ENCODE measurements at regions not wholly inside any gene's neighbourhood (a gene's known extent, or its start where the extent isn't known, plus 50 kb on each side); places are given as distances from the start of the nearest gene placed in this dataset.

DNA sequence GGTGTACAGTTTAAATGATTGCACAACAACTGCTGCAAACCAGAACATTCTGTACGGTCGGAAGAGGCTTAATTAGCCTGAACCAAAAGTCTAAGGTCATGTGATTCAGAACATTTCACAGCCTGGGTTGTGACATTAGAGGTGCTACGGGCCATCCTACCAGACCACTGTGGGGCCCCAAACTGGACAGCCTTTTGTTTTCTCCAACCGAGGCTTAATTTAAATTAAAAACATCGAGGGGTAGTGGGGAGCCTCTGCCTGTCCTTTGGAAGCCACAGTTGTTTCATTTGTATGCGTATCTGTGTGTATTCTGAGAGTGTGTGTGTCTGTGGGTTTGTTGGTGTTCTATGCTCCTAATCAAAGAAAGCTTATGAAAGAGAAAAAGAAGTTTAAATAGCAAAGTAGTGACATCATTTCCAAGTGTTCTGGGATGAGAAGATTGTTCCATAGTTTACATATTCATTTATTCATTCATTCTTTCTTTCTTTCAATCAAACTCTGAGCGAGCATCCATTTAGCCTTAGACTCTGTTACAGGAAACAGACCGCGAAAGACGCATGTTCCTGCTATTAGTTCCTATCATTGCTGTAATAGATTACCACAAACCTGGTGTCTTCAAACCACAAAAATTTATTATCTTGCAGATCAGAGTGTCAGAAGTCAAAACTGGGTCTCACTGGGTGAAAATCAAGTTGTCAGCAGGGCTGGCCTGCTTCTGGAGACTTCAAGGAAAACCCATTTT lies 444.8 kb downstream of the FOXO1 start:
- Mint-ChIP-seq H3K27ac (no peak overlapping the region), H3K27me3 (ENCODE audit: low read depth) (no peaks in the 10 kb centered on the region), H3K9me3 (no peaks in the 10 kb centered on the region), H3K4me3 (no peak overlapping the region), H3K4me1 (peaks cover 32% of the 10 kb centered on the region), H3K36me3 (no peaks in the 10 kb centered on the region)
- CTCF ChIA-PET = no interaction called here
- POLR2A ChIA-PET = no interaction called here
- DNase-seq (ENCODE audit: low spot score) (no peak), ATAC-seq (no peak)
- TF ChIP-seq ELF4 (CRISPR knock-in tag; IDR thresholded peaks at IDR 0.05; ENCODE audit: low read depth) (no peak), CBFB (CRISPR knock-in tag; IDR thresholded peaks at IDR 0.05; ENCODE audit: low read depth) (no peak), SP1 (CRISPR knock-in tag; conservative IDR thresholded peaks at IDR 0.05) (no peak), MXD4 (CRISPR knock-in tag; IDR thresholded peaks at IDR 0.05; ENCODE audit: borderline replicate concordance) (no peak), SMAD3 (CRISPR knock-in tag; IDR thresholded peaks at IDR 0.05; ENCODE audit: borderline replicate concordance) (no peak)
- TF ChIP-seq, protein P1, sequence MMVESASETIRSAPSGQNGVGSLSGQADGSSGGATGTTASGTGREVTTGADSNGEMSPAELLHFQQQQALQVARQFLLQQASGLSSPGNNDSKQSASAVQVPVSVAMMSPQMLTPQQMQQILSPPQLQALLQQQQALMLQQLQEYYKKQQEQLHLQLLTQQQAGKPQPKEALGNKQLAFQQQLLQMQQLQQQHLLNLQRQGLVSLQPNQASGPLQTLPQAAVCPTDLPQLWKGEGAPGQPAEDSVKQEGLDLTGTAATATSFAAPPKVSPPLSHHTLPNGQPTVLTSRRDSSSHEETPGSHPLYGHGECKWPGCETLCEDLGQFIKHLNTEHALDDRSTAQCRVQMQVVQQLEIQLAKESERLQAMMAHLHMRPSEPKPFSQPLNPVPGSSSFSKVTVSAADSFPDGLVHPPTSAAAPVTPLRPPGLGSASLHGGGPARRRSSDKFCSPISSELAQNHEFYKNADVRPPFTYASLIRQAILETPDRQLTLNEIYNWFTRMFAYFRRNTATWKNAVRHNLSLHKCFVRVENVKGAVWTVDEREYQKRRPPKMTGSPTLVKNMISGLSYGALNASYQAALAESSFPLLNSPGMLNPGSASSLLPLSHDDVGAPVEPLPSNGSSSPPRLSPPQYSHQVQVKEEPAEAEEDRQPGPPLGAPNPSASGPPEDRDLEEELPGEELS (CRISPR knock-in tag; IDR thresholded peaks at IDR 0.05) = no peak

DNA sequence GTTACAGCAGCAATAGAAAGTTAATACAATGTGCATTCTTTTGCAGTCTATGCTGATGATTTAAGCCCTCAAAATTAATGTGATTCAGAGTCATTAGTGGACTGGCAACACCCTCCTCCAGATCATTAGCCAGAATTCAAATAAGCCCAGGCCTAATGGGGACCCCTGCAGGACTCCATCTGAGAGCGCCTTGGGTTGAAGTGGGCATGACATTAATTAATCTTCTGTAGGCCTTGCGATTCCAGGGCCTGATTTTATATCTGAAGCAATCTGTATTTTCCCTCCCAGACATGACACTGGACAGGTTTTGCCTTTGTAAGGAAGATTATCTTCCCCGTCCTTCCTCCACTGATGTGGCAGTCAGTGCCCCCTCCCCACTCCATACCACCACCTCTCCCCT lies 442.9 kb downstream of the FOXO1 start:
- Mint-ChIP-seq H3K27ac (no peak overlapping the region), H3K27me3 (ENCODE audit: low read depth) (no peaks in the 10 kb centered on the region), H3K4me3 (no peak overlapping the region), H3K4me1 (peaks cover 24% of the 10 kb centered on the region), H3K9me3 (no peaks in the 10 kb centered on the region), H3K36me3 (no peaks in the 10 kb centered on the region)
- ChIA-PET CTCF (no interaction called here), POLR2A (no interaction called here)
- ATAC-seq (no peak), DNase-seq (ENCODE audit: low spot score) (no peak)
- no peak for TF ChIP-seq GABPB1 (CRISPR knock-in tag; IDR thresholded peaks at IDR 0.05)
- TF ChIP-seq TCF7 (CRISPR knock-in tag; IDR thresholded peaks at IDR 0.05; ENCODE audit: low read depth) = no peak
- TF ChIP-seq, protein P2, sequence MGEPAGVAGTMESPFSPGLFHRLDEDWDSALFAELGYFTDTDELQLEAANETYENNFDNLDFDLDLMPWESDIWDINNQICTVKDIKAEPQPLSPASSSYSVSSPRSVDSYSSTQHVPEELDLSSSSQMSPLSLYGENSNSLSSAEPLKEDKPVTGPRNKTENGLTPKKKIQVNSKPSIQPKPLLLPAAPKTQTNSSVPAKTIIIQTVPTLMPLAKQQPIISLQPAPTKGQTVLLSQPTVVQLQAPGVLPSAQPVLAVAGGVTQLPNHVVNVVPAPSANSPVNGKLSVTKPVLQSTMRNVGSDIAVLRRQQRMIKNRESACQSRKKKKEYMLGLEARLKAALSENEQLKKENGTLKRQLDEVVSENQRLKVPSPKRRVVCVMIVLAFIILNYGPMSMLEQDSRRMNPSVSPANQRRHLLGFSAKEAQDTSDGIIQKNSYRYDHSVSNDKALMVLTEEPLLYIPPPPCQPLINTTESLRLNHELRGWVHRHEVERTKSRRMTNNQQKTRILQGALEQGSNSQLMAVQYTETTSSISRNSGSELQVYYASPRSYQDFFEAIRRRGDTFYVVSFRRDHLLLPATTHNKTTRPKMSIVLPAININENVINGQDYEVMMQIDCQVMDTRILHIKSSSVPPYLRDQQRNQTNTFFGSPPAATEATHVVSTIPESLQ (CRISPR knock-in tag; IDR thresholded peaks at IDR 0.05) = no peak
- TF ChIP-seq TEAD1 (CRISPR knock-in tag; IDR thresholded peaks at IDR 0.05) = no peak
- TF ChIP-seq GTF2I (CRISPR knock-in tag; conservative IDR thresholded peaks at IDR 0.05) = no peak
- TF ChIP-seq ETV6 (CRISPR knock-in tag; IDR thresholded peaks at IDR 0.05) = no peak
- no peak for TF ChIP-seq FOXK1 (CRISPR knock-in tag; IDR thresholded peaks at IDR 0.05)
- no peak for TF ChIP-seq NR2C2 (CRISPR knock-in tag; IDR thresholded peaks at IDR 0.05)
- TF ChIP-seq, protein P3, sequence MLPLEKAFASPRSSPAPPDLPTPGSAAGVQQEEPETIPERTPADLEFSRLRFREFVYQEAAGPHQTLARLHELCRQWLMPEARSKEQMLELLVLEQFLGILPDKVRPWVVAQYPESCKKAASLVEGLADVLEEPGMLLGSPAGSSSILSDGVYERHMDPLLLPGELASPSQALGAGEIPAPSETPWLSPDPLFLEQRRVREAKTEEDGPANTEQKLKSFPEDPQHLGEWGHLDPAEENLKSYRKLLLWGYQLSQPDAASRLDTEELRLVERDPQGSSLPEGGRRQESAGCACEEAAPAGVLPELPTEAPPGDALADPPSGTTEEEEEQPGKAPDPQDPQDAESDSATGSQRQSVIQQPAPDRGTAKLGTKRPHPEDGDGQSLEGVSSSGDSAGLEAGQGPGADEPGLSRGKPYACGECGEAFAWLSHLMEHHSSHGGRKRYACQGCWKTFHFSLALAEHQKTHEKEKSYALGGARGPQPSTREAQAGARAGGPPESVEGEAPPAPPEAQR (CRISPR knock-in tag; IDR thresholded peaks at IDR 0.05) = no peak
- TF ChIP-seq, protein P1 (CRISPR knock-in tag; IDR thresholded peaks at IDR 0.05) = no peak
- no peak for TF ChIP-seq TP53 (CRISPR knock-in tag; IDR thresholded peaks at IDR 0.05)
- no peak for TF ChIP-seq IRF2 (CRISPR knock-in tag; IDR thresholded peaks at IDR 0.05; ENCODE audit: borderline replicate concordance, low read depth)
- TF ChIP-seq MYBL2 (CRISPR knock-in tag; IDR thresholded peaks at IDR 0.05) = no peak
- no peak for TF ChIP-seq RORB (CRISPR knock-in tag; IDR thresholded peaks at IDR 0.05)
- TF ChIP-seq NR3C1 (CRISPR knock-in tag; conservative IDR thresholded peaks at IDR 0.05; ENCODE audit: low read depth) = no peak
- no peak for TF ChIP-seq SP1 (CRISPR knock-in tag; conservative IDR thresholded peaks at IDR 0.05)
- TF ChIP-seq, protein P4, sequence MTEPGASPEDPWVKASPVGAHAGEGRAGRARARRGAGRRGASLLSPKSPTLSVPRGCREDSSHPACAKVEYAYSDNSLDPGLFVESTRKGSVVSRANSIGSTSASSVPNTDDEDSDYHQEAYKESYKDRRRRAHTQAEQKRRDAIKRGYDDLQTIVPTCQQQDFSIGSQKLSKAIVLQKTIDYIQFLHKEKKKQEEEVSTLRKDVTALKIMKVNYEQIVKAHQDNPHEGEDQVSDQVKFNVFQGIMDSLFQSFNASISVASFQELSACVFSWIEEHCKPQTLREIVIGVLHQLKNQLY (CRISPR knock-in tag; IDR thresholded peaks at IDR 0.05) = no peak
- TF ChIP-seq, protein P5, sequence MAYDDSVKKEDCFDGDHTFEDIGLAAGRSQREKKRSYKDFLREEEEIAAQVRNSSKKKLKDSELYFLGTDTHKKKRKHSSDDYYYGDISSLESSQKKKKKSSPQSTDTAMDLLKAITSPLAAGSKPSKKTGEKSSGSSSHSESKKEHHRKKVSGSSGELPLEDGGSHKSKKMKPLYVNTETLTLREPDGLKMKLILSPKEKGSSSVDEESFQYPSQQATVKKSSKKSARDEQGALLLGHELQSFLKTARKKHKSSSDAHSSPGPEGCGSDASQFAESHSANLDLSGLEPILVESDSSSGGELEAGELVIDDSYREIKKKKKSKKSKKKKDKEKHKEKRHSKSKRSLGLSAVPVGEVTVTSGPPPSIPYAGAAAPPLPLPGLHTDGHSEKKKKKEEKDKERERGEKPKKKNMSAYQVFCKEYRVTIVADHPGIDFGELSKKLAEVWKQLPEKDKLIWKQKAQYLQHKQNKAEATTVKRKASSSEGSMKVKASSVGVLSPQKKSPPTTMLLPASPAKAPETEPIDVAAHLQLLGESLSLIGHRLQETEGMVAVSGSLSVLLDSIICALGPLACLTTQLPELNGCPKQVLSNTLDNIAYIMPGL (CRISPR knock-in tag; IDR thresholded peaks at IDR 0.05) = no peak
- TF ChIP-seq, protein P6, sequence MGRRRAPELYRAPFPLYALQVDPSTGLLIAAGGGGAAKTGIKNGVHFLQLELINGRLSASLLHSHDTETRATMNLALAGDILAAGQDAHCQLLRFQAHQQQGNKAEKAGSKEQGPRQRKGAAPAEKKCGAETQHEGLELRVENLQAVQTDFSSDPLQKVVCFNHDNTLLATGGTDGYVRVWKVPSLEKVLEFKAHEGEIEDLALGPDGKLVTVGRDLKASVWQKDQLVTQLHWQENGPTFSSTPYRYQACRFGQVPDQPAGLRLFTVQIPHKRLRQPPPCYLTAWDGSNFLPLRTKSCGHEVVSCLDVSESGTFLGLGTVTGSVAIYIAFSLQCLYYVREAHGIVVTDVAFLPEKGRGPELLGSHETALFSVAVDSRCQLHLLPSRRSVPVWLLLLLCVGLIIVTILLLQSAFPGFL (CRISPR knock-in tag; IDR thresholded peaks at IDR 0.05; ENCODE audit: borderline replicate concordance) = no peak
